SU-DHL-6 (cell line): ENCODE measurements at regions not wholly inside any gene's neighbourhood (a gene's known extent, or its start where the extent isn't known, plus 50 kb on each side); places are given as distances from the start of the nearest gene placed in this dataset.

ENCODE experiments used
- H2AFZ ChIP-seq: fragments of 200-600 bp; sonication (generic); 2 replicates; pipeline ENCODE4 v1.6.1; 2014; ENCODE audit warnings: low read depth, mild to moderate bottlenecking, moderate library complexity, mixed read lengths, antibody characterized with exemption, low read length; ENCODE audit not compliant: severe bottlenecking
- H3F3A ChIP-seq: fragments of 200-600 bp; shearing (Covaris generic); 2 replicates; pipeline ENCODE4 v1.6.0; 2016; ENCODE audit warnings: antibody characterized with exemption, mild to moderate bottlenecking; ENCODE audit not compliant: insufficient read depth
- H3K27ac ChIP-seq: fragments of 200-600 bp; sonication (generic); 2 replicates; pipeline ENCODE4 v1.5.1; 2016; ENCODE audit warnings: low read depth, mild to moderate bottlenecking, low read length, moderate library complexity, mixed read lengths
- H3K27me3 ChIP-seq: fragments of 200-600 bp; sonication (generic), shearing (Covaris generic); 2 replicates; pipeline ENCODE4 v1.6.0; 2014; ENCODE audit warnings: mild to moderate bottlenecking, low read length
- H3K36me3 ChIP-seq: fragments of 200-600 bp; sonication (generic); 2 replicates; pipeline ENCODE4 v1.6.1; 2014; ENCODE audit warnings: mild to moderate bottlenecking, low read length, mixed read lengths
- H3K4me2 ChIP-seq: fragments of 300-600, 200-600 bp; shearing (Covaris generic), sonication (generic); 2 replicates; pipeline ENCODE4 v1.6.0; 2014; ENCODE audit warnings: low read length, low read depth, mild to moderate bottlenecking; ENCODE audit not compliant: poor library complexity, severe bottlenecking
- H3K4me3 ChIP-seq: fragments of 200-600 bp; sonication (generic); 2 replicates; pipeline ENCODE4 v1.5.1; 2014; ENCODE audit warnings: antibody characterized with exemption, low read length, mild to moderate bottlenecking, mixed read lengths; ENCODE audit not compliant: insufficient read depth, poor library complexity, severe bottlenecking
- H3K79me2 ChIP-seq: fragments of 200-600 bp; sonication (generic); 2 replicates; pipeline ENCODE4 v1.6.1; 2014; ENCODE audit warnings: mild to moderate bottlenecking, low read length, moderate library complexity; ENCODE audit not compliant: insufficient read depth
- H3K9ac ChIP-seq: fragments of 200-600 bp; sonication (generic); 2 replicates; pipeline ENCODE4 v1.7.0; 2014; ENCODE audit warnings: mild to moderate bottlenecking, low read length
- H3K9me2 ChIP-seq: fragments of 200-600 bp; sonication (generic); replicated peaks from 2 replicates; pipeline ENCODE4 v1.6.1; 2014; ENCODE audit warnings: low read length; ENCODE audit not compliant: insufficient read depth
- H3K9me3 ChIP-seq: fragments of 200-600 bp; sonication (generic); 2 replicates; pipeline ENCODE4 v1.6.1; 2014; ENCODE audit warnings: low read length, mixed read lengths; ENCODE audit not compliant: insufficient read depth
- H4K20me1 ChIP-seq: fragments of 200-600 bp; sonication (generic); 2 replicates; pipeline ENCODE4 v1.6.1; 2014; ENCODE audit warnings: low read depth, mild to moderate bottlenecking, antibody characterized with exemption, low read length, moderate library complexity, mixed read lengths
- CTCF ChIP-seq: fragments of 200-600 bp; sonication (generic); IDR thresholded peaks from one replicate; pipeline ENCODE4 v1.5.1; 2017; ENCODE audit warnings: antibody characterized with exemption, mild to moderate bottlenecking, low read length, moderate library complexity; ENCODE audit not compliant: insufficient read depth, poor library complexity, severe bottlenecking
- EZH2phosphoT487 ChIP-seq: fragments of 200-600 bp; sonication (generic), shearing (Covaris generic); conservative IDR thresholded peaks from 2 replicates; pipeline ENCODE4 v1.6.1; 2018; ENCODE audit warnings: mild to moderate bottlenecking, antibody characterized with exemption, low read length, moderate library complexity, mixed read lengths

- no peaks in the 10 kb centered on the region for H3K36me3 ChIP-seq
- no peak overlapping the region for H2AFZ ChIP-seq
- H3K27me3 ChIP-seq = no peaks in the 10 kb centered on the region
- no peak overlapping the region for H3K4me3 ChIP-seq
- no peak overlapping the region for H3K27ac ChIP-seq
- no peaks in the 10 kb centered on the region for H3F3A ChIP-seq
- H3K79me2 ChIP-seq = no peaks in the 10 kb centered on the region
- no peaks in the 10 kb centered on the region for H3K9me3 ChIP-seq
- no peak overlapping the region for H3K9ac ChIP-seq
- H3K4me2 ChIP-seq = no peak overlapping the region
- no peaks in the 10 kb centered on the region for H4K20me1 ChIP-seq
- no peak for TF ChIP-seq CTCF
- TF ChIP-seq EZH2phosphoT487 = no peak
- no peaks in the 10 kb centered on the region for H3K9me2 ChIP-seq
These were observed 196.1 kb downstream of the BCL11B start for GRCh38 chr14:99075771-99076375.

- no peaks in the 10 kb centered on the region for H3F3A ChIP-seq
- no peak for TF ChIP-seq CTCF
- no peak for TF ChIP-seq EZH2phosphoT487
- no peaks in the 10 kb centered on the region for H3K79me2 ChIP-seq
- H3K9ac ChIP-seq = no peak overlapping the region
- H3K4me3 ChIP-seq = no peak overlapping the region
- H3K4me2 ChIP-seq = no peak overlapping the region
- H2AFZ ChIP-seq = no peak overlapping the region
- H3K9me3 ChIP-seq = no peaks in the 10 kb centered on the region
- no peaks in the 10 kb centered on the region for H3K36me3 ChIP-seq
- H3K9me2 ChIP-seq = no peaks in the 10 kb centered on the region
- no peaks in the 10 kb centered on the region for H3K27me3 ChIP-seq
- no peaks in the 10 kb centered on the region for H4K20me1 ChIP-seq
- no peak overlapping the region for H3K27ac ChIP-seq
These were observed 194.7 kb downstream of the BCL11B start for GRCh38 chr14:99077076-99077843.

GRCh38 chr14:99077844-99078236, 194.2 kb downstream of the BCL11B start:
- H3K27me3 ChIP-seq = no peaks in the 10 kb centered on the region
- H3K9ac ChIP-seq = no peak overlapping the region
- H3K4me2 ChIP-seq = no peak overlapping the region
- H3K36me3 ChIP-seq = no peaks in the 10 kb centered on the region
- no peaks in the 10 kb centered on the region for H3K79me2 ChIP-seq
- H4K20me1 ChIP-seq = no peaks in the 10 kb centered on the region
- H2AFZ ChIP-seq = no peak overlapping the region
- TF ChIP-seq CTCF = no peak
- TF ChIP-seq EZH2phosphoT487 = no peak
- H3F3A ChIP-seq = no peaks in the 10 kb centered on the region
- H3K4me3 ChIP-seq = no peak overlapping the region
- no peak overlapping the region for H3K27ac ChIP-seq
- no peaks in the 10 kb centered on the region for H3K9me3 ChIP-seq
- H3K9me2 ChIP-seq = no peaks in the 10 kb centered on the region
